T-helper 1 cell treated with Interleukin-12 subunit alpha and Interleukin-12 subunit beta and Interleukin-4 antibody, amounts not matched to agents 30 μg/mL and 1 μg/mL, for 36 hours (primary cell): ENCODE measurements at regions not wholly inside any gene's neighbourhood (a gene's known extent, or its start where the extent isn't known, plus 50 kb on each side); places are given as distances from the start of the nearest gene placed in this dataset.
"Not testable (repeated sequence)": the region's sequence is repeated elsewhere in the genome, so short reads cannot be mapped to it uniquely, and the experiment has no call there.

Experiments used
- H3K27ac Mint-ChIP-seq: one replicate; pipeline ENCODE4 v1.8.0; 2021; ENCODE audit warnings: mild to moderate bottlenecking, mixed read lengths
- H3K27me3 Mint-ChIP-seq: one replicate; pipeline ENCODE4 v1.8.0; 2021; ENCODE audit warnings: low read depth, mixed read lengths
- H3K36me3 Mint-ChIP-seq: one replicate; pipeline ENCODE4 v1.8.0; 2021; ENCODE audit warnings: low read depth, mixed read lengths
- H3K4me1 Mint-ChIP-seq: one replicate; pipeline ENCODE4 v1.8.0; 2021; ENCODE audit warnings: low read depth, mixed read lengths
- H3K4me3 Mint-ChIP-seq: one replicate; pipeline ENCODE4 v1.8.0; 2021; ENCODE audit warnings: mild to moderate bottlenecking, moderate library complexity, mixed read lengths
- H3K9me3 Mint-ChIP-seq: one replicate; pipeline ENCODE4 v1.8.0; 2021; ENCODE audit warnings: mixed read lengths

DNA sequence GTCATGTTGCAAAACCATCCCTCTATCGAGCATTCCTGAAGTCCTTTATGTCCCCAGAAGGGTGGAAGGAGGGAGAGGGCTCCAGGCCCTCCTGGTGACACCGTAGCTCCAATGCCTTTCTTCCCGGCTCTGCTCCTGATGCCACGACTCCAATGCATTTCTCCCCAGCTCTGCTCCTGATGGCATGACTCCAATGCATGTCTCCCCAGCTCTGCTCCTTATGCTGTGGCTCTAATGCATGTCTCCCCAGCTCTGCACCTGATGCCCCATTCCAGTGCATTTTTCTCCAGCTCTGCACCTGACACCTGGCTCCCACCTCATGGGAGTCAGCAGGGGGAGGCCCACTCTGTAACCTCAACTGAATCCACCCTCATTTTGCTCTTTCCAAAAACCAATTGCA is 153.0 kb upstream of the SALL3 start:
- H3K9me3 Mint-ChIP-seq, result no peaks in the 10 kb centered on the region

DNA sequence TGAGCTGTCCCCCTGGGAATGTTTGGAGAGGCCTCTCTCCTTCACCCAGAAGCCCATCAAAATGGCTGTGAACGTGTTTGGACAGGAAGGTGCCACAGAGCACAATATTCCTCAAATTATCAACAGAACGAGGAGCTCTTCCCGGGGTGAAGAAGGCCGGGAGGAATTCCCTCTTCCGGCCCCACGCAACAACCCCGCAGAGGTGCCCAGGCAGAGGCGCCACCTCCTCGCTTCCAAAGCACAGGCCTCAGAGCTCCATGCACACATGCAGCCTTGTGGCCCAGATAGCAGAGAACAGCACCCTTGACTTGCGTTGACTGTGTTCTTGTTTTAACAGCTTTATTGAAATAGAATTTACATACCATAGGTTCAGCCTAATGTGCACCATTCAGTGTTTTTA is 152.5 kb upstream of the SALL3 start:
- Mint-ChIP-seq H3K36me3 (no peaks in the 10 kb centered on the region), H3K27ac (no peak overlapping the region), H3K27me3 (no peaks in the 10 kb centered on the region), H3K4me1 (no peaks in the 10 kb centered on the region), H3K4me3 (no peak overlapping the region), H3K9me3 (no peaks in the 10 kb centered on the region)

More for the DNA sequence above, 153.0 kb upstream of the SALL3 start:
- Mint-ChIP-seq H3K36me3 (no peaks in the 10 kb centered on the region), H3K27ac (no peak overlapping the region), H3K4me3 (no peak overlapping the region), H3K27me3 (no peaks in the 10 kb centered on the region), H3K4me1 (no peaks in the 10 kb centered on the region)

DNA sequence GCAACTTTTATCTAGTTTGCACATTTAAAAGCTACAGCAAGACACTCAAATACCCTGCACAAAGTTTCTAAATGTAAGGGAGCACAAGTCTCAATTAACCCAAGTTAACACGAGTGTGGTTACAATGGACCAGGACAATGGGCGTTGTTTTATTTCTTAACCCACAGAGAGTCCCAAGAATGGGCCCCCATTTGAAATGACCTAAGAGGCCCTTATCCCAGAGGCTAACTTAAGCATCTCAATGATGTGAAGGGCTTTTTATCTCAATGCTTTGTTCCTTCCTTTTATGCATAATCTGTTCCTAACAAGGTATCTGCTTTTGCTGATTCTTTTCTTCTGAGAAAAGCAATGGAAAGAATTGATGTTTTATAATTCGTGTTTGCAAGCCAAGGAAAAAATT is 151.5 kb upstream of the SALL3 start:
- Mint-ChIP-seq H3K27me3 (no peaks in the 10 kb centered on the region), H3K9me3 (no peaks in the 10 kb centered on the region), H3K4me3 (no peak overlapping the region), H3K36me3 (no peaks in the 10 kb centered on the region), H3K4me1 (no peaks in the 10 kb centered on the region), H3K27ac (no peak overlapping the region)

DNA sequence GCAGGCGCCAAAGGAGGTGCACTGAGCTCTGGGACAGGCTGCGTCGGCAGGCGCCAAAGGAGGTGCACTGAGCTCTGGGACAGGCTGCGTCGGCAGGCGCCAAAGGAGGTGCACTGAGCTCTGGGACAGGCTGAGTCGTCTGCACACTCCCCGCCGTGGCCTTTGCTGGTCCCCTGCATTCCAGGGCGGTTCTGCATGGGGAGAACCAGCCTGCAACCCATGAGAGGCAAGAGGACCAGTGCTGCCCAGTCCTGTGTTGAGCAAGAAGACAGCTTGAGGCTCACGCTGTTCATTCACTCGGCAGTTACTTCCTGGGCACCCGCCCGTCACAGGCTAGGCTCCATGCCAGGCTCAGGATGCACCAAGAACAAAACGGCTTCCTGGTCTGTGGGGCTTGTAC is 150.6 kb upstream of the SALL3 start:
- H3K27ac Mint-ChIP-seq, H3K27me3 Mint-ChIP-seq, H3K36me3 Mint-ChIP-seq, H3K4me3 Mint-ChIP-seq, H3K4me1 Mint-ChIP-seq, H3K9me3 Mint-ChIP-seq: not testable (repeated sequence)

DNA sequence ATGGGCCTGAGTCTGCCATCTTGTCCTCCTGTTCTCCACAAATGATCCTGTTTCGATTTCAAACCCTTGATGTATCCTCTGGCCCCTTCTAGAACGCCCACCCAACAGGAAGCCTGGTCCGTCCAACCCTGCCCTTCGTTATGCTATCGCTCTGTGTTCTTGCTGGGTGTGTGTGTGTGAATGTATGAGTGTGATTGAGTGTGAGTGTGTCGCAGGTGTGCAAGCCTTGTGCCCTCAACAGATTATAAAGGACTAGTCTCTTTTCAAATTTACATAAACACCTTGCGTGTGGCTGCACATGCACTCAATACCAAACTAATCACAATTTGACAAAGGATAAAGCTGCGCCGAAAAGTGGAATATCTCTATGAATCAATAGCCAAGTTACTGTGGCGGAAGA is 149.5 kb upstream of the SALL3 start:
- no peaks in the 10 kb centered on the region for H3K36me3 Mint-ChIP-seq
- H3K4me1 Mint-ChIP-seq, result no peaks in the 10 kb centered on the region
- H3K9me3 Mint-ChIP-seq, result peaks cover 4% of the 10 kb centered on the region
- H3K27me3 Mint-ChIP-seq, result no peaks in the 10 kb centered on the region
- no peak overlapping the region for H3K4me3 Mint-ChIP-seq
- H3K27ac Mint-ChIP-seq, result no peak overlapping the region

DNA sequence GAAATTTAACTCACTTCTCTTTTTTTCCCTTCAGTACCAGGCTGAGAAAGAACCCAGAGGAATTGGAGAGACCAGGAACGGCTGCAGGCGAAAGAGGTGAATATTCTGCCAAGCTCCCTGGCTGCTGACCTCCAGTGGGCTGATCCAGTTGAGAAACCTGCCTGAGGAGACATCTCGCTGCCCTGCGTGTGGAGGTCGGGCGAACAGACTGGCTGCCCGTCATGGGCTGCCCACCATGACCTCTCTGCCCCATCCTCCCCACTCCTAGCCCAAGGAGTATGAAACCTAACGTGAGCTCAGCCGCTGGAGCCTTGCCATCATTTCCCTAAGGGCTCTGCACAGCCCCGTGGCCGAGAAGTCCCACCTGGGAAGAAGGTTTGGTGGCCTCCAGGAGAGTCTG is 148.8 kb upstream of the SALL3 start:
- Mint-ChIP-seq H3K4me1 (no peaks in the 10 kb centered on the region), H3K27me3 (no peaks in the 10 kb centered on the region), H3K27ac (no peak overlapping the region), H3K4me3 (no peak overlapping the region), H3K36me3 (no peaks in the 10 kb centered on the region), H3K9me3 (peaks cover 6% of the 10 kb centered on the region)

DNA sequence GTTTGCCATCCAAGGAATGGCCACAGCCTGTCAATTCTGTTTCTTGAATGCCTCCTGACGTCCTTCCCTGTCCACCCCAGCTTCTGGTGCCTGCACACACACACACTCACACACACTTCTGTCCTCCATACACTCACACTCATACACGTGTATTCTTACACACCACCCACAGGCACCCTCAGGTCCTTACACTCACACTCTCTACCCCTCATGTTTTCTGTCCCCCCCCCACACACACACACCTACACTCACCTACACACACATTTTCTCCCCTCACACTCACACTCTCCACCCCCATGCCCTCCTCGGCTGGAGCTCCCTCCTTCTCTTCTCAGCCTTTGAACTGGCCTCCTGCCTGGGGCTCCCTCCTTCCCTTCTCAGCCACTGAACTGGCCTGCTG is 148.0 kb upstream of the SALL3 start:
- H3K4me1 Mint-ChIP-seq, result no peaks in the 10 kb centered on the region
- H3K9me3 Mint-ChIP-seq, result peaks cover 8% of the 10 kb centered on the region
- H3K27me3 Mint-ChIP-seq, result no peaks in the 10 kb centered on the region
- H3K36me3 Mint-ChIP-seq, result no peaks in the 10 kb centered on the region
- no peak overlapping the region for H3K4me3 Mint-ChIP-seq
- no peak overlapping the region for H3K27ac Mint-ChIP-seq

DNA sequence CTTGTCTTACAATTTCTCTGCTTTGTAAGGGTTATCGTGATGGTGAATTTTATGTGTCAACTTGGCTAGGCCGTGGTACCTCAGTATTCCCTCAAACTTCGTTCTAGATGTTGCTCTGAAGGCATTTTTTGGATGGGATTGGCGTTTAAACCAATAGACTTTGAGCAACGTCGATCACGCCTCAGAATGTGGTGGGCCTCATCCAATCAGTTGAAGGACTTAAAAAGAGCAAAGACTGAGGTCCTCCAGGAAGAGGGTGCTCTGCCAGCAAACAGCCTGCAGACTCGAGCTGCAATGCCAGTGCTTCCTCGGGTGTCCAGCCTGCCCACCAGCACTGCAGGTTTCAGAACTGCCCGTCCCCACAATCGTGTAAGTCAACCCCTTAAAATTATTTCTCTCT is 145.8 kb upstream of the SALL3 start:
- no peak overlapping the region for H3K27ac Mint-ChIP-seq
- H3K4me1 Mint-ChIP-seq, result no peaks in the 10 kb centered on the region
- no peaks in the 10 kb centered on the region for H3K27me3 Mint-ChIP-seq
- peaks cover 12% of the 10 kb centered on the region for H3K9me3 Mint-ChIP-seq
- H3K4me3 Mint-ChIP-seq, result no peak overlapping the region
- H3K36me3 Mint-ChIP-seq, result no peaks in the 10 kb centered on the region

DNA sequence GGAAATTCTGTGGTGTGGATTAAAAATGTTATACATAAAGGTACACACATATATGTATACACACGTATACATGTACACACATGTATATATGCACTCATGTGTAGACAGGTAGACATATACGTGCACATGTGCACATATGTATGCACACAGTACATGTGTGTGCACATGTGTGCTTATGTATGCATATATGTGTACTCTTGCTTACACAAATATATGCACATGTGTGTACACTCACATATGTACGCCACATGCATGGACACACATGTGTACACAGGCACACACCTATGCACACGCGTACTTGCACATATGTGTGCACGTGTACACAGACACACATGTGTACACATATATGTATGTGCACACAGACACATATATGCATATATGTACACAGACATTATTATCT is 142.8 kb upstream of the SALL3 start:
- H3K9me3 Mint-ChIP-seq, result peaks cover 36% of the 10 kb centered on the region
- H3K4me3 Mint-ChIP-seq, result no peak overlapping the region
- H3K27me3 Mint-ChIP-seq, result no peaks in the 10 kb centered on the region
- H3K4me1 Mint-ChIP-seq, result no peaks in the 10 kb centered on the region
- no peaks in the 10 kb centered on the region for H3K36me3 Mint-ChIP-seq
- H3K27ac Mint-ChIP-seq, result no peak overlapping the region

DNA sequence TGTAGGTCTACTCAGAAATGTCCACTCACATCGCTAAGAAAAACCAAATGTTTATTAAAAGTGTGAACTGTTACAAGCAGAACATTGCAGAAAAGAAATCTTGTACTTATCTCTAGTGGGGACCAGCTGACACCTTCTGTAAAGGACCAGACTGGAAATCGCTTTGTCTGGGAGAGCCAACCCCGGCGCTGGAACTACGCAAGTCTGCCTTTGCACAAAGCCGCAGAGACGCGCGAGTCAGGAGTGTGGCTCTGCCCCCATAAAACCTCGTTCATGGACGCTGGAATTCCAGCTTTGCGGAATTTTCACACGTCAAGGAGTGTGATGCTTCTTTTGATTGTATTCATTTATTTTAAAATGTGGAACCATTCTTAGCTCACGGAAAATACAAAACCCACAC is 141.9 kb upstream of the SALL3 start:
- H3K27me3 Mint-ChIP-seq, result no peaks in the 10 kb centered on the region
- H3K4me3 Mint-ChIP-seq, result no peak overlapping the region
- H3K4me1 Mint-ChIP-seq, result no peaks in the 10 kb centered on the region
- no peak overlapping the region for H3K27ac Mint-ChIP-seq
- no peaks in the 10 kb centered on the region for H3K36me3 Mint-ChIP-seq
- H3K9me3 Mint-ChIP-seq, result peaks cover 36% of the 10 kb centered on the region

DNA sequence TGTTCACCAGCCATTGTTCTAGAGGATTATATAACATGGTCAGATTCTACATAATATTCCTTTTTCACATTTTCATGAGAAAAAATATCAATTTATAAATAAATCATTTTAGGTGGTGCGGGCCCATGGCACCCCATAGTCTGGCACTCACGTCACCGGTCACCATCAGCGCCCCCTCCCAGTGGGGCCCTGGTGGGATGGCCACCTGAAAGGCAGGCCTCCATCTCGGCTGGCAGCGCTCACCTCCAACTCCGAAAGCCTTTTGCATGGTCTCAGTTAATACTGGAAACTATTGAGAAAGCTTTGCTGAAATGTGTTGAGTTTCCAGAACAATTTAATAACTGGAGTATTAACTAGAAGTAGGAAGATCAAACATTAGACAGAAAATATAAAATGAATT is 141.4 kb upstream of the SALL3 start:
- Mint-ChIP-seq H3K4me1 (no peaks in the 10 kb centered on the region), H3K9me3 (peaks cover 36% of the 10 kb centered on the region), H3K36me3 (no peaks in the 10 kb centered on the region), H3K27ac (no peak overlapping the region), H3K27me3 (no peaks in the 10 kb centered on the region), H3K4me3 (no peak overlapping the region)

DNA sequence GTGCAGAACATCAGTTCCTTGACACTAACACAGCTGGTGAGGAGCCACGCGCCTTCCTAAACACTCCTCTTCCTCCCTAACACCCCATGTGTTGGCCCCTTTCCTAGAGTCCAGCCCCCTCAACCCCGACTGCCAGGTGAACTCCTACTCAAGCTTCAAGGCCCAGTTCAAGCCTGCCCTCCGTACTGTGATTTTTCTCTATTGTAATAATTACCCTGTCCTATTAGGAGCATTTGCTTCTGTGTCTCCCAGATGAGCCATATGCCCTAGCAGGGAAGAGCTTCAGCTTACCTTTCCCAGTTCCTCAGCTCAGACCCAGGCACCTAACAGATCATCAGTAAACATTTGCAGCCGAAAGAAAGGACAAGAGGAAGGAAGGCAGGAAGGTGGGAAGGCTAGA is 130.6 kb upstream of the SALL3 start:
- Mint-ChIP-seq H3K4me1 (no peaks in the 10 kb centered on the region), H3K36me3 (no peaks in the 10 kb centered on the region), H3K9me3 (peaks cover 36% of the 10 kb centered on the region), H3K27me3 (no peaks in the 10 kb centered on the region), H3K27ac (no peak overlapping the region), H3K4me3 (no peak overlapping the region)

DNA sequence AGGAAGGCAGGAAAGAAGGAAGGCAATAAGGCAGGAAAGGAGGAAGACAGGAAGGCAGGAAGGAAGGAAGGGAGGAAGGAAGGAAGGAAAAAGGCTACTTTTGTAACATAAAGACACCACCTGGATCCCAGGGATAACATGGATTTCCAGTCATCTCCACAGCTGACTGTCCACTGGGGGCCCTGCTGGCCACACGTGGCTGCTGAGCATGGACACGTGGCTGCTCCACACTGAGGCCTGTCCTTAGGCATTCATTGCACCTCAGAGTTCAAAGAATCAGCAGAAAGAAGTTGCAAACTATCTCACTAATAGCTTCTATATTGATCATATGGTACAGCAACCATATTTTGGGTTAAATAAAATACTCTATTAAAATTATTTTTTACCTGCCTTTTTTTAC is 130.2 kb upstream of the SALL3 start:
- Mint-ChIP-seq H3K4me1 (no peaks in the 10 kb centered on the region), H3K4me3 (no peak overlapping the region), H3K27ac (no peak overlapping the region), H3K27me3 (no peaks in the 10 kb centered on the region), H3K9me3 (peaks cover 35% of the 10 kb centered on the region), H3K36me3 (no peaks in the 10 kb centered on the region)

DNA sequence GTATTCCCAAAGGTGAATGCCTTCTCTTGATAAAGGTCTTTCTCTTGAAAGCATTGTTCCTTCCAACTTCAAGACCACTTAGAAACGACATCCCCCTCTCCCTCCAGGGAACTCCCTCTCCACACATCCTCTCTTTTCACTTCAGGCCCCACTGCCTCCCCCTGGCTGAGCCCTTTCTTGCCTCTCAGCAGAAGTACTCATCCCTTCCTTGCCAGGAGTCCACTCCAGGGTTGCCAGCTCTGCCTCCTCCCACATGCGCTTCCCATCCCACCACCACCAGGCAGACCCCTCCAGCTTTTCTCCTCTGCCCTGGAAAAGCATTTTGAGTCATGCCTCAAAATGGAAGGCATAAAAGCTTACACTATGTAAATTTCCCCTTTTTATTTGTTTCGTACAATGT is 126.3 kb upstream of the SALL3 start:
- Mint-ChIP-seq H3K9me3 (peaks cover 22% of the 10 kb centered on the region), H3K36me3 (no peaks in the 10 kb centered on the region), H3K4me3 (no peak overlapping the region), H3K27ac (no peak overlapping the region), H3K27me3 (no peaks in the 10 kb centered on the region), H3K4me1 (no peaks in the 10 kb centered on the region)

DNA sequence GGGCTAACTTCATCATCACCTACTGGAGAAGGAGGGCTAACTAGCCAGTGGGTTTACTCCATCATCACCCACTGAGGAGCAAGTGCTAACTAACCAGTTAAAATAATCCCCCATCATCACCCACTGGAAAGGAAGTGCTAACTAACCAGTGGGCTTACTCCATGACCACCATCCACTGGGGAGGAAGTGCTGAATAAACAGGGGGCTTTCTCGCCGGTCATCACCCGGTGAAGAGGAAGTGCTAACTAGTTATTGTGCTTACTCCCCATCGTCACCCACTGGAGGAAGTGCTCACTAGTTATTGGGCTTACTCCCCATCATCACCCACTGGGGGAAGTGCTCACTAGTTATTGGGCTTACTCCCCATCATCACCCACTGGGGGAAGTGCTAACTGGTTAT is 124.4 kb upstream of the SALL3 start:
- no peak overlapping the region for H3K4me3 Mint-ChIP-seq
- H3K27ac Mint-ChIP-seq, result no peak overlapping the region
- no peaks in the 10 kb centered on the region for H3K27me3 Mint-ChIP-seq
- no peaks in the 10 kb centered on the region for H3K36me3 Mint-ChIP-seq
- H3K4me1 Mint-ChIP-seq, result no peaks in the 10 kb centered on the region
- H3K9me3 Mint-ChIP-seq, result peaks cover 14% of the 10 kb centered on the region

DNA sequence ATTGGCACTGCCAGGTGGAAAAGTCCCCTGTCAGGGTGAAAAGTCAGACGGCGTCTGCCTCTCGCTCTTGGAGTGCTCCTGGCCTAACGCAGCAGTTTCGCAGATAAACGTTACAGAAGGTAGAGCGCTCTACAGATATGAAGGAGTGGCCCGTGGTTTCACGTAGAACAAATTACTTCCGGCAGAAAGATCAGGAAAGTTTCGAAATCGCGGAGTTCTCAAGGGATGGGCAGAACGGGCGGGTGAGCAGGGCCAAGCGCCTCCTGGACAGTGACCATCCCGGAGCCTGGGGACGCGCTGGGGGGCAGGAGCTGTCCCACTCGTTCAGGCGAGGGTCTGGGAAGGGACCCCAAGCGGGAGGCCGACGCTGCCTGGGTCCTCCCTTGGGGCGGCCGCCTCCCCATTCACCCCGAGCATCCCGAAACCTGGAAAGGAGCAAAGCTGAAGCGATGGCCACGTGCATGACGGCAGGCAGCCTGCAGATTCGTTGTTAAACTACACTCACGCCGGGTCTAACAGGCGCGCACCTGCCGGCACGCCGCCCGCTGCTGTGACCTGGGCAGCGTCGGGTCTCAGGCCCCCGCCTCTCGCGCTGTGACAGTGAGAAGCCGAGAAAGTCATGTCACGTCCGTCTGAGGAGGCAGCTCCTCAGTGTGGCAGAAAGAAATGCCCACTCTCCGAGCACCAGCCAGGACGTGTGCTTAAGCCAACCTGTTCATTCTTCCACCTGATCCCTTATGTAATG is 122.9 kb upstream of the SALL3 start:
- H3K4me3 Mint-ChIP-seq, result no peak overlapping the region
- no peaks in the 10 kb centered on the region for H3K27me3 Mint-ChIP-seq
- H3K9me3 Mint-ChIP-seq, result peaks cover 5% of the 10 kb centered on the region
- no peaks in the 10 kb centered on the region for H3K4me1 Mint-ChIP-seq
- H3K27ac Mint-ChIP-seq, result no peak overlapping the region
- H3K36me3 Mint-ChIP-seq, result no peaks in the 10 kb centered on the region
